H1 (cell line): ENCODE measurements at regions not wholly inside any gene's neighbourhood (a gene's known extent, or its start where the extent isn't known, plus 50 kb on each side); places are given as distances from the start of the nearest gene placed in this dataset.

ENCODE experiments used
- CTCF ChIA-PET: fragments of 300-600 bp; sonication (Branson Sonifier 250); formaldehyde crosslinking; loops from one replicate; lab custom pipeline; 2021; ENCODE audit not compliant: partially characterized antibody; lab: Charles Lee
- POLR2A ChIA-PET: fragments of 300-600 bp; sonication (Branson Sonifier 250); formaldehyde crosslinking; loops from one replicate; lab custom pipeline; 2021; ENCODE audit warnings: inconsistent platforms; ENCODE audit not compliant: partially characterized antibody; lab: Charles Lee
- DNase-seq, 2 experiments: peaks; one replicate each; pipeline versions ENCODE4 v3.0.0 to v3.0.0-alpha.2; 2010 to 2022; ENCODE audit warnings: low spot score in 2 of 2, low read depth in 1 of 2, mixed read lengths in 1 of 2
- FAIRE-seq: peaks from 2 replicates; lab custom pipeline; 2011; peaks lifted over from hg19 to GRCh38; lab: Jason Lieb, UNC
- H2AFZ ChIP-seq: 2 replicates; pipeline ENCODE4 v1.8.1; 2012; ENCODE audit warnings: low read length, inconsistent platforms
- H2AK5ac ChIP-seq: 2 replicates; pipeline ENCODE4 v1.6.1; 2013; ENCODE audit warnings: low read depth, low read length
- H2BK120ac ChIP-seq: replicated peaks from 2 replicates; pipeline ENCODE3; 2013; ENCODE audit warnings: low read depth, low read length, inconsistent platforms
- H2BK12ac ChIP-seq: 2 replicates; pipeline ENCODE4 v1.6.1; 2013; ENCODE audit warnings: low read depth, low read length
- H2BK15ac ChIP-seq: 2 replicates; pipeline ENCODE4 v1.6.1; 2013; ENCODE audit warnings: low read length
- H2BK20ac ChIP-seq: 2 replicates; pipeline ENCODE4 v1.6.1; 2013; ENCODE audit warnings: low read length
- H2BK5ac ChIP-seq: 2 replicates; pipeline ENCODE4 v1.6.1; 2013; ENCODE audit warnings: low read depth, low read length
- H3K14ac ChIP-seq: 2 replicates; pipeline ENCODE4 v1.6.1; 2013; ENCODE audit warnings: inconsistent platforms; ENCODE audit not compliant: insufficient read length
- H3K18ac ChIP-seq: 2 replicates; pipeline ENCODE4 v1.6.1; 2013; ENCODE audit warnings: low read length; ENCODE audit errors: extremely low read depth
- H3K23ac ChIP-seq: 2 replicates; pipeline ENCODE4 v1.6.1; 2013; ENCODE audit warnings: inconsistent platforms; ENCODE audit not compliant: insufficient read length
- H3K23me2 ChIP-seq: 2 replicates; pipeline ENCODE4 v1.6.1; 2013; ENCODE audit warnings: low read depth, low read length
- H3K27ac ChIP-seq: 2 replicates; pipeline ENCODE4 v1.6.1; 2011; ENCODE audit warnings: low read depth, low read length, inconsistent platforms
- H3K27me3 ChIP-seq, 4 experiments: replicated peaks in 1 of 4; 1 replicate in 1 of 4; 2 replicates in 3 of 4; pipeline versions ENCODE4 v1.6.1 to v1.8.1; 2011 to 2013; ENCODE audit warnings: low read length in 3 of 4, mild to moderate bottlenecking in 3 of 4, inconsistent platforms in 2 of 4, mixed read lengths in 2 of 4, moderate library complexity in 1 of 4; ENCODE audit not compliant: control insufficient read depth in 3 of 4, insufficient read depth in 3 of 4; ENCODE audit errors: extremely low read depth in 1 of 4
- H3K36me3 ChIP-seq, 4 experiments: 2 replicates each; pipeline versions ENCODE4 v1.6.1 to v1.8.1; 2011 to 2013; ENCODE audit warnings: mild to moderate bottlenecking in 4 of 4, low read length in 3 of 4, moderate library complexity in 2 of 4, control low read depth in 1 of 4, inconsistent platforms in 1 of 4; ENCODE audit not compliant: insufficient read depth in 4 of 4, control insufficient read depth in 2 of 4
- H3K4ac ChIP-seq: replicated peaks from 2 replicates; pipeline ENCODE3; 2013; ENCODE audit warnings: low read length, low read depth, mixed read lengths, inconsistent platforms; ENCODE audit not compliant: insufficient read length
- H3K4me1 ChIP-seq, 4 experiments: replicated peaks in 1 of 4; 1 replicate in 1 of 4; 2 replicates in 3 of 4; pipeline versions ENCODE4 v1.6.1 to v1.8.1; 2011 to 2013; ENCODE audit warnings: low read length in 3 of 4, inconsistent platforms in 2 of 4, mixed read lengths in 1 of 4; ENCODE audit not compliant: insufficient read depth in 4 of 4, control insufficient read depth in 3 of 4
- H3K4me2 ChIP-seq, 2 experiments: 2 replicates each; pipeline versions ENCODE4 v1.6.1 to v1.8.1; 2011 to 2013; ENCODE audit warnings: low read depth in 2 of 2, low read length in 2 of 2, control low read depth in 1 of 2, inconsistent platforms in 1 of 2, mild to moderate bottlenecking in 1 of 2; ENCODE audit not compliant: insufficient read depth in 1 of 2
- H3K4me3 ChIP-seq, 4 experiments: fragments of 200-600, 300-600 bp in 1 of 4; sonication (generic), shearing (Covaris generic), sonication (Bioruptor Twin) in 1 of 4; 2 replicates each; pipeline versions ENCODE4 v1.5.1 to v1.8.1; 2011 to 2016; ENCODE audit warnings: low read length in 4 of 4, low read depth in 3 of 4, control low read depth in 2 of 4, inconsistent platforms in 2 of 4, mild to moderate bottlenecking in 2 of 4, mixed read lengths in 1 of 4, moderate library complexity in 1 of 4; ENCODE audit not compliant: insufficient read depth in 2 of 4; ENCODE audit errors: extremely low read depth in 1 of 4
- H3K56ac ChIP-seq: replicated peaks from 2 replicates; pipeline ENCODE3; 2013; ENCODE audit warnings: low read depth, mild to moderate bottlenecking, mixed read lengths, low read length, inconsistent platforms; ENCODE audit not compliant: insufficient read length
- H3K79me1 ChIP-seq: 2 replicates; pipeline ENCODE4 v1.6.1; 2013; ENCODE audit warnings: low read depth, low read length, control low read depth
- H3K79me2 ChIP-seq, 2 experiments: 2 replicates each; pipeline versions ENCODE4 v1.6.1 to v1.8.1; 2012 to 2013; ENCODE audit warnings: low read length in 2 of 2, mild to moderate bottlenecking in 2 of 2, inconsistent platforms in 1 of 2; ENCODE audit not compliant: insufficient read depth in 2 of 2, control insufficient read depth in 1 of 2
- H3K9ac ChIP-seq, 4 experiments: replicated peaks in 1 of 4; 1 replicate in 1 of 4; 2 replicates in 3 of 4; pipeline versions ENCODE4 v1.6.1 to v1.8.1; 2011 to 2013; ENCODE audit warnings: low read depth in 3 of 4, low read length in 3 of 4, control low read depth in 2 of 4, mild to moderate bottlenecking in 2 of 4, moderate library complexity in 2 of 4, inconsistent platforms in 1 of 4; ENCODE audit errors: extremely low read depth in 1 of 4
- H3K9me3 ChIP-seq, 2 experiments: 2 replicates each; pipeline versions ENCODE4 v1.6.1 to v1.8.1; 2012 to 2013; ENCODE audit warnings: mild to moderate bottlenecking in 2 of 2, moderate library complexity in 2 of 2, control low read depth in 1 of 2, inconsistent platforms in 1 of 2, low read depth in 1 of 2, low read length in 1 of 2, mixed read lengths in 1 of 2; ENCODE audit not compliant: insufficient read depth in 2 of 2
- H4K20me1 ChIP-seq, 2 experiments: replicated peaks in 1 of 2; 2 replicates each; pipeline versions ENCODE3 to v1.8.1; 2011 to 2013; ENCODE audit warnings: inconsistent platforms in 2 of 2, low read length in 2 of 2, mild to moderate bottlenecking in 1 of 2; ENCODE audit not compliant: insufficient read depth in 2 of 2, control insufficient read depth in 1 of 2
- H4K5ac ChIP-seq: 2 replicates; pipeline ENCODE4 v1.6.1; 2013; ENCODE audit warnings: low read length, low read depth, mixed read lengths, inconsistent platforms; ENCODE audit not compliant: insufficient read length
- H4K8ac ChIP-seq: 2 replicates; pipeline ENCODE4 v1.8.0; 2013; ENCODE audit warnings: mild to moderate bottlenecking, moderate library complexity, low read length, inconsistent platforms; ENCODE audit not compliant: insufficient read depth; ENCODE audit errors: extremely low read depth
- H4K91ac ChIP-seq: replicated peaks from 2 replicates; pipeline ENCODE3; 2013; ENCODE audit warnings: low read length, mixed read lengths, inconsistent platforms; ENCODE audit not compliant: insufficient read length
- BRCA1 ChIP-seq: IDR thresholded peaks from 2 replicates; pipeline ENCODE4 v1.6.1; 2012; ENCODE audit warnings: low read depth, low read length, improper control_type of control experiment
- CHD2 ChIP-seq: IDR thresholded peaks from 2 replicates; pipeline ENCODE4 v1.6.1; 2012; ENCODE audit warnings: low read length, improper control_type of control experiment
- HDAC2 ChIP-seq, 2 experiments: fragments of 300-600 bp in 1 of 2; sonication (generic) in 1 of 2; IDR thresholded peaks; 2 replicates each; pipeline ENCODE4 v1.6.1; 2011 to 2012; ENCODE audit warnings: low read depth in 2 of 2, low read length in 2 of 2, mild to moderate bottlenecking in 2 of 2, moderate library complexity in 2 of 2, borderline replicate concordance in 1 of 2, inconsistent platforms in 1 of 2
- NANOG ChIP-seq: IDR thresholded peaks from 2 replicates; pipeline ENCODE4 v1.6.1; 2011; ENCODE audit warnings: low read length, low read depth, mild to moderate bottlenecking, inconsistent platforms; ENCODE audit not compliant: insufficient read depth, poor library complexity, severe bottlenecking
- SIN3A ChIP-seq, 2 experiments: IDR thresholded peaks in 1 of 2; conservative IDR thresholded peaks in 1 of 2; 2 replicates each; pipeline ENCODE4 v1.6.1; 2011 to 2012; ENCODE audit warnings: low read length in 2 of 2, improper control_type of control experiment in 1 of 2, low read depth in 1 of 2, mild to moderate bottlenecking in 1 of 2
- SIRT6 ChIP-seq: IDR thresholded peaks from one replicate; pipeline ENCODE4 v1.7.1; 2012; ENCODE audit warnings: low read length, inconsistent platforms
- SP1 ChIP-seq: IDR thresholded peaks from 2 replicates; pipeline ENCODE4 v1.6.1; 2011; ENCODE audit warnings: low read depth, low read length
- SRF ChIP-seq: IDR thresholded peaks from 2 replicates; pipeline ENCODE4 v1.6.1; 2011; ENCODE audit warnings: mild to moderate bottlenecking, low read depth, low read length, moderate library complexity
- TCF12 ChIP-seq: IDR thresholded peaks from 2 replicates; pipeline ENCODE4 v1.6.1; 2011; ENCODE audit warnings: low read depth, mild to moderate bottlenecking, low read length
- TEAD4 ChIP-seq: IDR thresholded peaks from 2 replicates; pipeline ENCODE4 v1.6.1; 2012; ENCODE audit warnings: low read depth, low read length, inconsistent platforms, mixed read lengths
- ZNF274 ChIP-seq: IDR thresholded peaks from 2 replicates; pipeline ENCODE4 v1.7.0; 2012; ENCODE audit warnings: low read length, borderline replicate concordance; ENCODE audit errors: extremely low read depth
- WGBS, 2 experiments: shearing (Covaris generic) in 1 of 2; methylation state at CpG; one replicate each; pipeline versions ENCODE4 v1.1.6 to v1.1.7; 2013 to 2015; ENCODE audit warnings: low lambda C conversion rate in 2 of 2, mixed read lengths in 2 of 2, inconsistent platforms in 1 of 2, low coverage in 1 of 2, missing lambda C conversion rate in 1 of 2; ENCODE audit not compliant: insufficient replicate concordance in 2 of 2, insufficient coverage in 1 of 2, insufficient read length in 1 of 2; ENCODE audit errors: extremely low coverage in 1 of 2, missing lambda C conversion rate in 1 of 2; 5-methylcytosine and 5-hydroxymethylcytosine counted together
- TF ChIP-seq, protein P1 (sequence below): IDR thresholded peaks from 2 replicates; pipeline ENCODE4 v1.6.1; 2012; ENCODE audit warnings: inconsistent platforms

DNA sequence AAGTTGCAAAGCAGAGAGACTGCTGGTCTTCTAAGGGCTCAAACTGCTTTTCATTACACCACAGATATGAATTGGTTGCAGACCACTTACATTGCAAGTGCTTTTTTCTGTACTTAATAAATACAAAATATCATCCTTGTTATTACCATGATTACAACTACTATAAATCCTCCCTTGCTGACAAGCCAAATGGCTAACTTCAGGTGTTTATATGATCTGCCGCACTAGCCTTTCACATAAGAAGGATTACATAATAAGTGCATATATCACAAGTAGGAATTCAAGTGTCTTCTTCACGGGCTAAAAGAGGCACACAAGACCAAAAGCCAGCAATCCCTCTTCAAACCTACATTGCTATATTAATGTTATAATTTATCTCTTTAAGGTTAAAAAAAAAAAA, 373.0 kb downstream of the ZEB2 start:
- Histone ChIP-seq H3K27me3 (no peaks in the 10 kb centered on the region), H2BK15ac (no peak overlapping the region), H4K5ac (no peak overlapping the region), H3K56ac (no peak overlapping the region), H2BK12ac (no peak overlapping the region), H3K18ac (no peak overlapping the region), H3K79me2 (no peaks in the 10 kb centered on the region), H2AK5ac (no peak overlapping the region), H2BK120ac (no peak overlapping the region), H3K23me2 (no peaks in the 10 kb centered on the region), H2AFZ (no peak overlapping the region), H3K9ac (no peak overlapping the region), H3K4me3 (no peak overlapping the region), H4K20me1 (no peaks in the 10 kb centered on the region), H3K79me1 (no peaks in the 10 kb centered on the region), H3K23ac (no peak overlapping the region), H3K4me2 (no peak overlapping the region), H3K4me1 (no peaks in the 10 kb centered on the region), H2BK5ac (no peak overlapping the region), H4K91ac (no peak overlapping the region), H3K36me3 (no peaks in the 10 kb centered on the region), H3K4ac (no peak overlapping the region), H3K14ac (no peak overlapping the region), H4K8ac (no peak overlapping the region), H2BK20ac (no peak overlapping the region), H3K9me3 (no peaks in the 10 kb centered on the region), H3K27ac (no peak overlapping the region)
- TF ChIP-seq SP1 (no peak), HDAC2 (IDR thresholded peaks at IDR 0.05; ENCODE audit: borderline replicate concordance in 1 of 2, low read depth in 2 of 2, low read length in 2 of 2) (no peak), SRF (no peak), SIN3A (conservative IDR thresholded peaks at IDR 0.05 in 1 of 2, IDR thresholded peaks at IDR 0.05 in 1 of 2; ENCODE audit: low read depth in 1 of 2, low read length in 2 of 2) (no peak), TCF12 (no peak), NANOG (no peak), ZNF274 (no peak), BRCA1 (no peak), TEAD4 (no peak), CHD2 (no peak), SIRT6 (no peak)
- TF ChIP-seq, protein P1, sequence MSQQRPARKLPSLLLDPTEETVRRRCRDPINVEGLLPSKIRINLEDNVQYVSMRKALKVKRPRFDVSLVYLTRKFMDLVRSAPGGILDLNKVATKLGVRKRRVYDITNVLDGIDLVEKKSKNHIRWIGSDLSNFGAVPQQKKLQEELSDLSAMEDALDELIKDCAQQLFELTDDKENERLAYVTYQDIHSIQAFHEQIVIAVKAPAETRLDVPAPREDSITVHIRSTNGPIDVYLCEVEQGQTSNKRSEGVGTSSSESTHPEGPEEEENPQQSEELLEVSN: no peak
- DNase-seq: no peak
- POLR2A ChIA-PET: no interaction called here
- 94% methylated on average over 2 of the region's 2 CpGs; no CpG with 5 or more reads in 1 of the 2 experiments for WGBS, 2 experiments
- CTCF ChIA-PET: no interaction called here
- no peak for FAIRE-seq
